GM21619 (cell line): ENCODE measurements at regions not wholly inside any gene's neighbourhood (a gene's known extent, or its start where the extent isn't known, plus 50 kb on each side); places are given as distances from the start of the nearest gene placed in this dataset.
"Not testable (repeated sequence)": the region's sequence is repeated elsewhere in the genome, so short reads cannot be mapped to it uniquely, and the experiment has no call there.

Source experiments
- ATAC-seq: cut with Tn5 transposase; IDR thresholded peaks from one replicate; pipeline ENCODE4 v1.9.1; 2021; ENCODE audit not compliant: unreplicated experiment

- ATAC-seq, result no peak
These were observed 544.6 kb upstream of the PHF14 start for GRCh38 chr7:10429031-10429430.

- no peak for ATAC-seq
These were observed 544.2 kb upstream of the PHF14 start for GRCh38 chr7:10429511-10429910.

GRCh38 chr7:10436302-10436701, 537.4 kb upstream of the PHF14 start:
- ATAC-seq, result no peak

GRCh38 chr7:10439027-10439426, 534.6 kb upstream of the PHF14 start:
- no peak for ATAC-seq

- ATAC-seq, result no peak
These were observed 517.7 kb upstream of the PHF14 start for GRCh38 chr7:10455936-10456335.

GRCh38 chr7:10460474-10460873, 513.2 kb upstream of the PHF14 start:
- ATAC-seq, result no peak

- ATAC-seq, result no peak
These were observed 510.0 kb upstream of the PHF14 start for GRCh38 chr7:10463701-10464100.

GRCh38 chr7:10465536-10465935, 508.1 kb upstream of the PHF14 start:
- not testable (repeated sequence) for ATAC-seq

GRCh38 chr7:10468908-10469307, 504.8 kb upstream of the PHF14 start:
- no peak for ATAC-seq

GRCh38 chr7:10469476-10469875, 504.2 kb upstream of the PHF14 start:
- no peak for ATAC-seq

GRCh38 chr7:10471280-10472058, 502.2 kb upstream of the PHF14 start:
- no peak for ATAC-seq

- no peak for ATAC-seq
These were observed 501.6 kb upstream of the PHF14 start for GRCh38 chr7:10472115-10472514.

GRCh38 chr7:10473569-10473968, 500.1 kb upstream of the PHF14 start:
- ATAC-seq, result no peak

- no peak for ATAC-seq
These were observed 499.6 kb upstream of the PHF14 start for GRCh38 chr7:10474048-10474447.

GRCh38 chr7:10475940-10476641, 497.6 kb upstream of the PHF14 start:
- no peak for ATAC-seq

- ATAC-seq, result no peak
These were observed 497.0 kb upstream of the PHF14 start for GRCh38 chr7:10476642-10477041.

- no peak for ATAC-seq
These were observed 490.0 kb upstream of the PHF14 start for GRCh38 chr7:10483671-10484070.

GRCh38 chr7:10484767-10485166, 488.9 kb upstream of the PHF14 start:
- no peak for ATAC-seq

- ATAC-seq, result not testable (repeated sequence)
These were observed 472.3 kb upstream of the PHF14 start for GRCh38 chr7:10501206-10501884.

GRCh38 chr7:10507032-10507431, 466.6 kb upstream of the PHF14 start:
- ATAC-seq, result no peak

GRCh38 chr7:10521306-10521705, 452.4 kb upstream of the PHF14 start:
- no peak for ATAC-seq

GRCh38 chr7:10533429-10533828, 440.2 kb upstream of the PHF14 start:
- ATAC-seq, result not testable (repeated sequence)
